CD14-positive monocyte (primary cell): ENCODE measurements at regions not wholly inside any gene's neighbourhood (a gene's known extent, or its start where the extent isn't known, plus 50 kb on each side); places are given as distances from the start of the nearest gene placed in this dataset.

Experiments
- DNase-seq, 3 donors: peaks; one replicate each; pipeline ENCODE4 v3.0.0-alpha.2; 2011 to 2022
- H2AFZ ChIP-seq: 2 replicates; pipeline ENCODE4 v1.6.0; 2012; ENCODE audit warnings: mild to moderate bottlenecking, low read depth, low read length, inconsistent platforms; ENCODE audit not compliant: insufficient read depth, poor library complexity, severe bottlenecking
- H3K27ac ChIP-seq, 2 donors: 1 replicate in 1 of 2; 2 replicates in 1 of 2; pipeline ENCODE4 v1.5.1; 2012 to 2013; ENCODE audit warnings: low read length in 2 of 2, control low read depth in 1 of 2, inconsistent platforms in 1 of 2, low read depth in 1 of 2, mild to moderate bottlenecking in 1 of 2
- H3K27me3 ChIP-seq, 2 donors: one replicate each; pipeline versions ENCODE4 v1.6.0 to v1.6.1; 2011 to 2013; ENCODE audit warnings: low read length in 2 of 2; ENCODE audit not compliant: control insufficient read depth in 2 of 2, insufficient read depth in 2 of 2
- H3K36me3 ChIP-seq, 2 donors: replicated peaks in 1 of 2; 1 replicate in 1 of 2; 2 replicates in 1 of 2; pipeline versions ENCODE4 v1.5.1 to v1.6.1; 2012 to 2013; ENCODE audit warnings: low read length in 2 of 2, control low read depth in 1 of 2, inconsistent platforms in 1 of 2, mild to moderate bottlenecking in 1 of 2; ENCODE audit not compliant: insufficient read depth in 2 of 2, control insufficient read depth in 1 of 2
- H3K4me1 ChIP-seq, 2 donors: 1 replicate in 1 of 2; 2 replicates in 1 of 2; pipeline versions ENCODE4 v1.5.1 to v1.6.1; 2012 to 2013; ENCODE audit warnings: low read length in 2 of 2, control low read depth in 1 of 2, inconsistent platforms in 1 of 2, mild to moderate bottlenecking in 1 of 2, moderate library complexity in 1 of 2; ENCODE audit not compliant: insufficient read depth in 2 of 2, control insufficient read depth in 1 of 2
- H3K4me2 ChIP-seq: replicated peaks from 2 replicates; pipeline ENCODE3; 2012; ENCODE audit warnings: low read length, moderate library complexity, mild to moderate bottlenecking; ENCODE audit not compliant: poor library complexity, severe bottlenecking; ENCODE audit errors: extremely low read depth
- H3K4me3 ChIP-seq, 3 experiments: fragments of 200-600 bp in 1 of 3; sonication (generic) in 1 of 3; replicated peaks in 1 of 3; 1 replicate in 2 of 3; 2 replicates in 1 of 3; pipeline ENCODE4 v1.5.1; 2011 to 2013; ENCODE audit warnings: low read length in 3 of 3, mild to moderate bottlenecking in 3 of 3, control low read depth in 2 of 3, low read depth in 2 of 3, inconsistent platforms in 1 of 3, moderate library complexity in 1 of 3
- H3K79me2 ChIP-seq: 2 replicates; pipeline ENCODE4 v1.6.0; 2012; ENCODE audit warnings: mild to moderate bottlenecking, control low read depth, inconsistent platforms, low read length, moderate library complexity; ENCODE audit not compliant: insufficient read depth
- H3K9ac ChIP-seq: 2 replicates; pipeline ENCODE4 v1.6.0; 2017; ENCODE audit warnings: low read length, mild to moderate bottlenecking; ENCODE audit not compliant: insufficient read depth, poor library complexity, severe bottlenecking
- H3K9me3 ChIP-seq, 2 donors: replicated peaks in 1 of 2; 1 replicate in 1 of 2; 2 replicates in 1 of 2; pipeline versions ENCODE4 v1.5.1 to v1.6.1; 2012 to 2013; ENCODE audit warnings: low read length in 2 of 2, control low read depth in 1 of 2; ENCODE audit not compliant: control insufficient read depth in 1 of 2, insufficient read depth in 1 of 2
- H4K20me1 ChIP-seq: 2 replicates; pipeline ENCODE4 v1.6.0; 2012; ENCODE audit warnings: mild to moderate bottlenecking, low read length, control low read depth, moderate library complexity; ENCODE audit not compliant: insufficient read depth
- H3K27ac Mint-ChIP-seq, 7 donors: one replicate each; pipeline ENCODE4 v1.8.0; 2020; ENCODE audit warnings: mild to moderate bottlenecking in 7 of 7, mixed read lengths in 7 of 7, moderate library complexity in 6 of 7, inconsistent platforms in 2 of 7
- H3K27me3 Mint-ChIP-seq, 3 donors: one replicate each; pipeline ENCODE4 v1.8.0; 2021 to 2022; ENCODE audit warnings: low read depth in 3 of 3, mild to moderate bottlenecking in 3 of 3, mixed read lengths in 3 of 3, moderate library complexity in 3 of 3, inconsistent platforms in 1 of 3
- H3K36me3 Mint-ChIP-seq, 2 donors: one replicate each; pipeline ENCODE4 v1.8.0; 2020; ENCODE audit warnings: mixed read lengths in 2 of 2, inconsistent platforms in 1 of 2, mild to moderate bottlenecking in 1 of 2
- H3K4me1 Mint-ChIP-seq: one replicate; pipeline ENCODE4 v1.8.0; 2020; ENCODE audit warnings: mild to moderate bottlenecking, mixed read lengths
- H3K4me3 Mint-ChIP-seq, 2 donors: one replicate each; pipeline ENCODE4 v1.8.0; 2020; ENCODE audit warnings: mild to moderate bottlenecking in 2 of 2, mixed read lengths in 2 of 2, moderate library complexity in 1 of 2
- H3K9me3 Mint-ChIP-seq, 7 donors: one replicate each; pipeline ENCODE4 v1.8.0; 2020 to 2022; ENCODE audit warnings: mixed read lengths in 7 of 7, mild to moderate bottlenecking in 6 of 7, moderate library complexity in 6 of 7, inconsistent platforms in 2 of 7
- WGBS: methylation state at CpG from one replicate; pipeline ENCODE4 v1.1.5; 2013; ENCODE audit warnings: missing lambda C conversion rate; ENCODE audit not compliant: insufficient coverage; 5-methylcytosine and 5-hydroxymethylcytosine counted together
- intact Hi-C, 2 donors: fragments of 100-400 bp; cut with micrococcal nuclease; formaldehyde crosslinking; loops; one replicate each; pipeline versions ENCODE4 v1.15.0 to v1.15.1; 2023
- TF ChIP-seq, protein P1 (sequence below): fragments of 200-600 bp; IDR thresholded peaks from one replicate; pipeline ENCODE4 v1.8.0; 2022; ENCODE audit warnings: antibody characterized with exemption, mild to moderate bottlenecking

DNA sequence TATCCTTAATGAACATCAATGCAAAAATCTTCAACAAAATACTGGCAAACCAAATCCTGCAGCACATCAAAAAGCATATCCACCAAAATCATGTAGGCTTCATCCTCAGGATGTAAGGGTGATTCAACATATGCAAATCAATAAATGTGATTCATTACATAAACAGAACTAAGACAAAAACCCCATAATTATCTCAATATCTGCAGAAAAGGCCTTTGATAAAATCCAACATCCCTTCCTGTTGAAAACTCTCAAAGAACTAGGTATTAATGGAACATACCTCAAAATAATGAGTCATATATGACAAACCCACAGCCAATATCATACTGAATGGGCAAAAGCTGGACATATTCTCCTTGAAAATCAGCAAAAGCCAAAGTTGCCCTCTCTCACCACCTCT lies 54.6 kb upstream of the DEPDC1 start:
- no peak overlapping the region for H3K9ac ChIP-seq

GRCh38 chr1:68558321-68559026 lies 61.6 kb upstream of the DEPDC1 start:
- Mint-ChIP-seq H3K27ac (no peak overlapping the region), H3K4me3 (no peak overlapping the region), H3K9me3 (peaks cover 0 to 11% (median 9%) of the 10 kb centered on the region in 7 donors), H3K4me1 (no peaks in the 10 kb centered on the region), H3K27me3 (peaks cover 0 to 3% (median 2%) of the 10 kb centered on the region in 3 donors), H3K36me3 (no peaks in the 10 kb centered on the region)
- Histone ChIP-seq H3K9ac (no peak overlapping the region), H3K27ac (no peak overlapping the region), H3K4me2 (no peak overlapping the region), H4K20me1 (no peaks in the 10 kb centered on the region), H3K27me3 (no peaks in the 10 kb centered on the region), H3K4me1 (no peaks in the 10 kb centered on the region), H3K4me3 (no peak overlapping the region), H3K79me2 (no peaks in the 10 kb centered on the region), H3K36me3 (no peaks in the 10 kb centered on the region), H3K9me3 (peaks cover 3 to 7% of the 10 kb centered on the region in 2 donors), H2AFZ (no peak overlapping the region)
- TF ChIP-seq, protein P1, sequence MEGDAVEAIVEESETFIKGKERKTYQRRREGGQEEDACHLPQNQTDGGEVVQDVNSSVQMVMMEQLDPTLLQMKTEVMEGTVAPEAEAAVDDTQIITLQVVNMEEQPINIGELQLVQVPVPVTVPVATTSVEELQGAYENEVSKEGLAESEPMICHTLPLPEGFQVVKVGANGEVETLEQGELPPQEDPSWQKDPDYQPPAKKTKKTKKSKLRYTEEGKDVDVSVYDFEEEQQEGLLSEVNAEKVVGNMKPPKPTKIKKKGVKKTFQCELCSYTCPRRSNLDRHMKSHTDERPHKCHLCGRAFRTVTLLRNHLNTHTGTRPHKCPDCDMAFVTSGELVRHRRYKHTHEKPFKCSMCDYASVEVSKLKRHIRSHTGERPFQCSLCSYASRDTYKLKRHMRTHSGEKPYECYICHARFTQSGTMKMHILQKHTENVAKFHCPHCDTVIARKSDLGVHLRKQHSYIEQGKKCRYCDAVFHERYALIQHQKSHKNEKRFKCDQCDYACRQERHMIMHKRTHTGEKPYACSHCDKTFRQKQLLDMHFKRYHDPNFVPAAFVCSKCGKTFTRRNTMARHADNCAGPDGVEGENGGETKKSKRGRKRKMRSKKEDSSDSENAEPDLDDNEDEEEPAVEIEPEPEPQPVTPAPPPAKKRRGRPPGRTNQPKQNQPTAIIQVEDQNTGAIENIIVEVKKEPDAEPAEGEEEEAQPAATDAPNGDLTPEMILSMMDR, result no peak
- intact Hi-C loops, result no loop called here
- 78% methylated on average over 2 of the region's 4 CpGs for WGBS
- no peak for DNase-seq

More for the DNA sequence above, 54.6 kb upstream of the DEPDC1 start:
- Histone ChIP-seq H3K4me2 (no peak overlapping the region), H3K9me3 (peaks cover 13 to 20% of the 10 kb centered on the region in 2 donors), H3K4me3 (no peak overlapping the region), H3K4me1 (no peaks in the 10 kb centered on the region), H3K27me3 (no peaks in the 10 kb centered on the region), H3K36me3 (no peaks in the 10 kb centered on the region), H2AFZ (no peak overlapping the region), H4K20me1 (no peaks in the 10 kb centered on the region), H3K27ac (no peak overlapping the region), H3K79me2 (no peaks in the 10 kb centered on the region)
- Mint-ChIP-seq H3K9me3 (peaks cover 8 to 32% (median 20%) of the 10 kb centered on the region in 7 donors), H3K27me3 (no peaks in the 10 kb centered on the region), H3K27ac (no peak overlapping the region), H3K4me3 (no peak overlapping the region), H3K36me3 (no peaks in the 10 kb centered on the region), H3K4me1 (no peaks in the 10 kb centered on the region)
- no peak for DNase-seq
- intact Hi-C loops, result no loop called here
- TF ChIP-seq, protein P1, result no peak
